Esophagus mucosa (tissue), 1 donor: ENCODE measurements at regions not wholly inside any gene's neighbourhood (a gene's known extent, or its start where the extent isn't known, plus 50 kb on each side); places are given as distances from the start of the nearest gene placed in this dataset.
A peak's percentile ranks its signal among the peaks of the same experiment; 100 is the strongest.

Experiments
- ATAC-seq: fragments of 200-7000 bp; cut with Tn5 transposase; one replicate; pipeline ENCODE4 v1.9.1; 2020
- donor health status: DM: yes; HTN: yes; CAD: no.

DNA sequence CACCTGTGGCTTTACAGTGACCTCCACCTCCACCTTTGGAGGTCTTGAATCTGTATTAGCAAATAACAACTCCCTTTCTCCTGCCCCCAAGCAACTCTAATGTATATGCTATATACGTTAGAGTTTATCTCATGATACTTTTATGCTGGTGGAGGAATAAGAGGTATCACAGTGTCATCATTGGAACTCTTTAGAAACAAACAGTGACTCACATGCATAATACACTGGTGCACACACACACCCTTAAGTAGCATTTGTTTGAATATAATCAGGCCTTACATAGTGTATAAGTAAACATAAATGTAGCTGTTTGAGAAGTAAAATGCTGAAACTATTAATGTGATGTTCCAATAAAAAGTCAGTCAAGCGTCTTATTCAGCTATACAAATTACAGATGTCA lies 280.2 kb upstream of the C2CD4B start:
- peak; percentile 88 for ATAC-seq

DNA sequence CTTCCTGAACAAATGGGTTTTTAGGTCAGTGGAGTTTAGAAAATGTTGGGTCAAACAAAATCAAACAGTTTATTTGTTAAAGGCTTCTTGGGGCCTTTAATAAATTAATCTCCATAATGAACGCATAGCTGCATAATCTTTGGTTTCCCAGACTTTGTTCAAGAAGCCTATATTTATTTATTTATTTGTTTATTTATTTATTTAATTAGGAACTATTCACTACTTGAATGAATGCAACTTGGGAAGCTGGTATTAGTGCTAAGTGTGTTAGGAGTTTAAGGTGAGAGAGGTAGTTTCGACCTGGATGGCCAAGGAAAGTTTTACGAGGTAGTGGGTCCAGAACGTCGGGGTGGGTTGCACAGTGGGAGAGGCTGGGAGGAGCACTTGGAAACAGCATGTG lies 281.9 kb upstream of the C2CD4B start:
- no peak for ATAC-seq

DNA sequence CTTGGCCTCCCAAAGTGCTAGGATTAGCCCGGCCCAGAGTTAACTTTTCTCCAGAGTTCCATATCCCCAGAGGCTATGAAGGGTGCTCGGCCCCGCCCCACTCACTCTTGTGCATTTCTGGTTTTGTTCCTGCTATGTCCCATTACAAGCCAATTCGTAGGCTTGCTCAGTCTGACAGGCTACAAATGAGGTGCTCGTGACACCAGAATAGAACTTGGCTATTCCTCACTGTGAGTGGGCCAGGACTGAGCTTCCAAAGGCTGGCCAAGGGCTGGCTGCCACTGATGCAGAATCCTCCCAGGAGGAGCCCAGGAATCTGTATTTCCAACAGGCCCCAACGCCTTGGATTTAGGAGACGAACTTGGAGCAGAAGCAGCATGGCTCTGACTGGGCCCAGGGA lies 282.7 kb upstream of the C2CD4B start:
- no peak for ATAC-seq

DNA sequence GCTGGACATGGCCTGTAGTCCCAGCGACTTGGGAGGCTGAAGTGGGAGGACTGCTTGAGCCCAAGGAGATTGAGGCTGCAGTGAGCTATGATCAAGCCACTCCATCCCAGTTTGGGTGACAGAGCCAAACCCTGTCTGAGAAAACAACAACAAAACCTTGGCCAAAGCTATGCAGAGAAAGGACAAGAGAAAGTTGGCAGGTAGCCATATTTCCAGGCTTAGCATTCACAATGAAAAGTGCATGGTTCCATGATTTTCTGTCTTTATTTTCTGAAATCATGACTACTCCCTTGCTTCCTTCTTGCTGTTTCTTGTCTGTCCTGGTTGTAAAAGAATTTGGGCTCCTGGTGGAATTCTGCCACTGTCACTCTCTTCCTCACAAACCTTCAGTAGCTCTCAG lies 284.6 kb upstream of the C2CD4B start:
- no peak for ATAC-seq

GRCh38 chr15:62450061-62450460 lies 285.0 kb upstream of the C2CD4B start:
- ATAC-seq = no peak

GRCh38 chr15:62452026-62452425 lies 286.9 kb upstream of the C2CD4B start:
- ATAC-seq = no peak

DNA sequence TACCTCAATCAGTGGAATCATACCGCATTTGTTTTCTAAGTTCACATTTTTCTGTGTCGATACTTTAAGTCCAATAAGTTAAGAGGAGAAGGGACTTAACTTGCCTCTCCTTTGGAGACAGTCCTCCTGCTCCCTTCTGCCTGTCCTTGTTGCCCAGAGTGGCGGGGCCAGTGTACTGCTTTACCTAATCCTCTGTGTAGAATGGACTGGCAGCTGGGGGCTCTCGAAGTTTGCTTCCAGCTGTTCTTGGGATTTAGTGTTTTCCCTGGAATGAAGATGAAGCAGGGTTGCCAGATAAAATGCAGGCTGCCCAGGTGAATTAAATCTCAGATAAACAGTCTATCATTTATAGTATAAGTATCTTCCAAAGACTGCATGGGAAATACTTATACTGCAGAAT lies 287.6 kb upstream of the C2CD4B start:
- no peak for ATAC-seq

GRCh38 chr15:62453375-62453774 lies 288.3 kb upstream of the C2CD4B start:
- no peak for ATAC-seq

DNA sequence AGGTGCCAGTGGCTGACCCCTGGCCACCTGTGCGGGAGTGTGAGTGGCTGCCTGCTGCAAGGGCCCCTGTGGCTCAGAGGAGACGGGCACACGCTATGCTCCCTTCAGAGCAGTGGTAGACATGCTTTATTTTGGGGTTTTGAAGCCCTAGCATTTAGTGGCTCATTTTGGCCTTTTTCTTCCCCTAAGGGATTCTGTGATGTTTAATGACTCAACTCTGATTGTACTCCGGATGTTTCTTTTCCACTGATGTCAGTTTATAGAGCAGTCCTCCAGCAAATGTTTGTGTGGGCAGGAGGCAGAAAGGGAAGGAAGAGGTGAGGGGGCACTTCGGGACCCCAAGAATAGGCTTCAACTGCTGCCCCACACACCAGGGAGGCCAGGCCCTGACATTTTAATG lies 288.9 kb upstream of the C2CD4B start:
- no peak for ATAC-seq

GRCh38 chr15:62454567-62455172 lies 289.6 kb upstream of the C2CD4B start:
- ATAC-seq = no peak

GRCh38 chr15:62455441-62455921 lies 290.4 kb upstream of the C2CD4B start:
- no peak for ATAC-seq

GRCh38 chr15:62456011-62456920 lies 291.2 kb upstream of the C2CD4B start:
- ATAC-seq = no peak

DNA sequence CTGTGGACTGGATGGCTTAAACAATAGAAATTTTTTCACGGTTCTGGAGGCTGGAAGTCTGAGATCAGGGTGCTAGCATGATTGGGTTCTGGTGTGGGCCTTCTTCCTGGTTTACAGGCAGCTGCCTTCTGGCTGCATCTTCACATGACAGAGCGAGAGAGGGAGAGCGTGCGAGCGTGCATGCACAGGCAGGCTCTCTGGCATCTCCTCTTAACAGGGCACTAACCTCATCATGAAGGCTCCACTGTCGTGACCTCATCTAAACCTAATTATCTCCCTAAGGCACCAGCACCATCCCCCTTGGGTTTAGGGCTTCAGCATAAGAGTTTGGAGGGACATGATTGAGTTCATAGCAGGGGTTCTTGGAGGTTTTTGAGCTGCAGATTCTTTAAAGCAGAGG lies 292.0 kb upstream of the C2CD4B start:
- ATAC-seq = peak; percentile 48

GRCh38 chr15:62459875-62460274 lies 294.8 kb upstream of the C2CD4B start:
- no peak for ATAC-seq

GRCh38 chr15:62462268-62462667 lies 297.2 kb upstream of the C2CD4B start:
- ATAC-seq = no peak

DNA sequence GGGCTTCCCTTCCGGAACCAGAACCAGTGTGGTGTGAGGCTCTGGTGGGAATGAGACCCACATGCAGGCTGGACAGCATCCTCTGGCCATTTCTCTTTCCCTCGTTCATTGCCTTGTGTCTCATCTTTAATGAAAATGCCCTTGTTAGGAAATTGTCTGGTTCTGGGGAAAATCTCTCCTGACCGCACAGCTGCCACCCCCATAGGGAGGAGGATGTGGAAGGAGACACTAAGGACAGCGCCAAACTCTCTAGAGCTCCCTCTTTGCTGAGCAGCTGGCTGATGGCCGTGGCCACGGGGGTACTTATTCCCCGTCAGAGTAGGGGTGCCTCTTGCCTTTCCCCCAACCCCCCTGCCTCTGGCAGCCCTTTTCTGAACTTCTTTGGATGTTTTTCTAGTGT lies 297.6 kb upstream of the C2CD4B start:
- ATAC-seq = no peak

DNA sequence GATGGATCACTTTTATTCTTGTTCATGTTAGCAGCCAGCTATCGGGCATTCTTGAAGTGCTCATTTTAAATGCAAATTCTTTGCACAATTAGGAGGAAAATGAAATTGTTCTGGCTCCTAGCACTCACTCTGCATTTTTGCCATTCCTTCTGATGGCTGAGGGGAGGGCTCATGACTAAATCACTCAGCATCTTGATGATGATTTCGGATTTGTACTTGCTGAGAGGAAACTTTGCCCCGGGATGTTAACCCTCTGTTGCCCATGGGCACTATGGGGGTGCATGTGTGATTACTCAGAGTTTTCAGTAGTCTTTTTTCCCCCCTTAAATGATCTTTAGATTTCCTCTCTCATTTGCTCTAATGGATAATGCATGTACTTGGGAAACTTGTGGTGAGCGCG lies 299.6 kb upstream of the C2CD4B start:
- ATAC-seq = no peak

DNA sequence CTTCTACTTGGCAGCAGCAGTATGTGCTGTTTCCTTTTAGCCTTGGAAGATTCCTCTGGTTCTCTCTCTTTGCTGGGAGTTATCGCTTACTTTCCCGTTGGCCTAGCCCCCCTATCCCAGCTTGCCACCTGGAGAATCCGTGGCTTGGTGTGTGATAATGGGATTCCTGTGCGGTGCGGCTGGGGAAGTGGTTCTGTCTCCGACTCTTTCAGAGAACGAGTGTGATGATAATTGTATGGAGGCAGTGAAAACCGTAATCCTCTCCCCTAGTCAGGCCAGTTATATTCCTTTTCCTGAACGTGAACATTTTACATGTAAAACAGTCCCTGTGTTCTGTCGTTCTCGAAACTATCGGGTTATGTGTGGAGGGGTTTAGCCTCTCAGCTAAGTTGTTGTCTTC lies 300.1 kb upstream of the C2CD4B start:
- no peak for ATAC-seq

DNA sequence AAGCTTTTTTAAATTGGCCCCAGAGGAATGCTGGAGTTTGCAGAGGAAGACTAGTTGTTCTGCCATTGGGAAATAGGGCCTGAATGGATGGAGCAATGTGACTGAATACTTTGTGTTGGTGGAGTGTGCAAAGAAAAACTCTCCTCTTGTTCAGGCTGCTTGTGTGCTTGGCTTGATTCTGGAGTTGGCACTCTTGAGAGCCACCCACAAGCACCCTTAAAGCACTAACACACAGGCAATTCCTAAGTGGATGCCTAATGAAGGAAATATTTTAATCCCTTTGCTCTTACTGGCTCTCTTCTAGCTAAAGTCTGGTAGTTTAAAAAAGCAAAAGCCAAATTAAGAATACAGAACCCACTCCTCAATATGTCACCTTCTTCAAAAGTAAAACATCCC lies 304.4 kb upstream of the C2CD4B start:
- no peak for ATAC-seq

GRCh38 chr15:62469874-62470688 lies 305.0 kb upstream of the C2CD4B start:
- peak; percentile 26 for ATAC-seq

DNA sequence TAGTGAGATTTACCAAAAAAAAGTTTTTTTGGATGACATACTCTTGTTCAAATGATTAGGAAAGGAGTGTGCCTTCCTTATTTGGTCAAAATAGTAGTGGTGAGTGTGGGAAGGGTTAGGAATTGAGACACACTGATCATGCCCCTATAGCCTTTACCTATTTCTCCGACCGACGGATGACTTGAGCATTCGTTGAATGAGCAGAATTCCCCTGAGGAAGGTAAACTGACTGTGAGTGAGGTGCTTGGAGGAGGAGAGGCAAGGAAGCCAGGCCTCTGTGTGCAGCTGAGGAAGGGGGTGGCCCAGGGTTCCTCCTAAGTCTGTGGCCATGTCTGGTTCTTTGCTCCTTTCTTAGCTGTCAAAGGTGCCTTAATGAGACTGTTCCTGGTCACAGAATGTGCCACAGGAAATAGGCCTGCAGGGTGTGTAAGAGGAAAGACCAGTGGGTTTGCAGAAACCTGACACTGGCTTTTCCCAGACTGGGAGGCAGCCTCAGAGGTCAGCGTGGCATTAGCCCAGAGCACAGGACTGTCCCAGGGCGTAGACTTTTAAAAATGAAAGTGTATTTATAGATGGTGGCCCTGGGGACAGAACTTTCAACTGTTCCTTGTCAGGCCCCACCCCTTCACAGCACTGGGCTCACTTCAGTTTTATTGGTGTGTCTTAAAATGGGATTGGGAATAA lies 307.7 kb upstream of the C2CD4B start:
- peak; percentile 8 for ATAC-seq

- no peak for ATAC-seq
Measured at GRCh38 chr15:62474021-62474770, 309.1 kb upstream of the C2CD4B start.
